Neuron (in vitro differentiated cells): ENCODE measurements at regions not wholly inside any gene's neighbourhood (a gene's known extent, or its start where the extent isn't known, plus 50 kb on each side); places are given as distances from the start of the nearest gene placed in this dataset.

ENCODE experiments used
- H2AFZ ChIP-seq: one replicate; pipeline ENCODE4 v1.6.1; 2013; ENCODE audit warnings: low read depth, mild to moderate bottlenecking, inconsistent platforms, low read length, moderate library complexity
- H3K27me3 ChIP-seq: one replicate; pipeline ENCODE4 v1.6.1; 2013; ENCODE audit warnings: low read length; ENCODE audit not compliant: insufficient read depth
- H3K36me3 ChIP-seq: one replicate; pipeline ENCODE4 v1.6.1; 2013; ENCODE audit warnings: low read length; ENCODE audit not compliant: insufficient read depth
- H3K4me1 ChIP-seq: one replicate; pipeline ENCODE4 v1.6.1; 2013; ENCODE audit warnings: low read length; ENCODE audit not compliant: insufficient read depth
- H3K4me3 ChIP-seq: 2 replicates; pipeline ENCODE4 v1.5.1; 2013; ENCODE audit warnings: mild to moderate bottlenecking, low read length, moderate library complexity
- H3K9me3 ChIP-seq: one replicate; pipeline ENCODE4 v1.6.1; 2013; ENCODE audit warnings: low read length

- Histone ChIP-seq H3K4me1 (no peaks in the 10 kb centered on the region), H3K27me3 (no peaks in the 10 kb centered on the region), H3K36me3 (no peaks in the 10 kb centered on the region), H2AFZ (no peak overlapping the region), H3K4me3 (no peak overlapping the region), H3K9me3 (no peaks in the 10 kb centered on the region)
Observed at GRCh38 chr13:89269737-89270136, 1598.6 kb downstream of the SLITRK5 start.

GRCh38 chr13:89270736-89271135 lies 1599.6 kb downstream of the SLITRK5 start:
- Histone ChIP-seq H3K4me3 (no peak overlapping the region), H3K27me3 (no peaks in the 10 kb centered on the region), H3K4me1 (no peaks in the 10 kb centered on the region), H3K9me3 (no peaks in the 10 kb centered on the region), H2AFZ (no peak overlapping the region), H3K36me3 (no peaks in the 10 kb centered on the region)

- Histone ChIP-seq H3K9me3 (no peaks in the 10 kb centered on the region), H3K4me3 (no peak overlapping the region), H2AFZ (no peak overlapping the region), H3K27me3 (no peaks in the 10 kb centered on the region), H3K36me3 (no peaks in the 10 kb centered on the region), H3K4me1 (peaks cover 2% of the 10 kb centered on the region)
Observed at GRCh38 chr13:89279374-89279773, 1608.2 kb downstream of the SLITRK5 start.

GRCh38 chr13:89281331-89281730 lies 1610.2 kb downstream of the SLITRK5 start:
- no peak overlapping the region for H2AFZ ChIP-seq
- H3K36me3 ChIP-seq, result no peaks in the 10 kb centered on the region
- no peaks in the 10 kb centered on the region for H3K9me3 ChIP-seq
- no peaks in the 10 kb centered on the region for H3K27me3 ChIP-seq
- H3K4me3 ChIP-seq, result no peak overlapping the region
- no peaks in the 10 kb centered on the region for H3K4me1 ChIP-seq

GRCh38 chr13:89282241-89282640 lies 1611.1 kb downstream of the SLITRK5 start:
- Histone ChIP-seq H3K9me3 (no peaks in the 10 kb centered on the region), H3K4me3 (no peak overlapping the region), H3K27me3 (no peaks in the 10 kb centered on the region), H2AFZ (no peak overlapping the region), H3K36me3 (no peaks in the 10 kb centered on the region), H3K4me1 (no peaks in the 10 kb centered on the region)

GRCh38 chr13:89287381-89287780 lies 1616.2 kb downstream of the SLITRK5 start:
- Histone ChIP-seq H3K9me3 (no peaks in the 10 kb centered on the region), H3K4me1 (no peaks in the 10 kb centered on the region), H2AFZ (no peak overlapping the region), H3K4me3 (no peak overlapping the region), H3K36me3 (no peaks in the 10 kb centered on the region), H3K27me3 (no peaks in the 10 kb centered on the region)

- Histone ChIP-seq H3K4me1 (no peaks in the 10 kb centered on the region), H2AFZ (no peak overlapping the region), H3K36me3 (no peaks in the 10 kb centered on the region), H3K4me3 (no peak overlapping the region), H3K9me3 (no peaks in the 10 kb centered on the region), H3K27me3 (no peaks in the 10 kb centered on the region)
Observed at GRCh38 chr13:89294115-89294867, 1623.1 kb downstream of the SLITRK5 start.

GRCh38 chr13:89307278-89307677 lies 1636.1 kb downstream of the SLITRK5 start:
- H3K4me1 ChIP-seq, result no peaks in the 10 kb centered on the region
- no peaks in the 10 kb centered on the region for H3K36me3 ChIP-seq
- H2AFZ ChIP-seq, result no peak overlapping the region
- H3K9me3 ChIP-seq, result no peaks in the 10 kb centered on the region
- no peak overlapping the region for H3K4me3 ChIP-seq
- no peaks in the 10 kb centered on the region for H3K27me3 ChIP-seq

- H3K4me3 ChIP-seq, result no peak overlapping the region
- H2AFZ ChIP-seq, result no peak overlapping the region
- H3K36me3 ChIP-seq, result no peaks in the 10 kb centered on the region
- no peaks in the 10 kb centered on the region for H3K9me3 ChIP-seq
- no peaks in the 10 kb centered on the region for H3K4me1 ChIP-seq
- no peaks in the 10 kb centered on the region for H3K27me3 ChIP-seq
Observed at GRCh38 chr13:89310943-89311672, 1639.9 kb downstream of the SLITRK5 start.

GRCh38 chr13:89315287-89315686 lies 1644.1 kb downstream of the SLITRK5 start:
- H3K27me3 ChIP-seq, result no peaks in the 10 kb centered on the region
- H3K4me1 ChIP-seq, result no peaks in the 10 kb centered on the region
- no peaks in the 10 kb centered on the region for H3K9me3 ChIP-seq
- no peak overlapping the region for H2AFZ ChIP-seq
- H3K36me3 ChIP-seq, result no peaks in the 10 kb centered on the region
- no peak overlapping the region for H3K4me3 ChIP-seq

- no peaks in the 10 kb centered on the region for H3K27me3 ChIP-seq
- H3K9me3 ChIP-seq, result no peaks in the 10 kb centered on the region
- H3K4me3 ChIP-seq, result no peak overlapping the region
- H3K36me3 ChIP-seq, result no peaks in the 10 kb centered on the region
- peaks cover 2% of the 10 kb centered on the region for H3K4me1 ChIP-seq
- no peak overlapping the region for H2AFZ ChIP-seq
Observed at GRCh38 chr13:89322466-89322865, 1651.3 kb downstream of the SLITRK5 start.

- H3K27me3 ChIP-seq, result no peaks in the 10 kb centered on the region
- peaks cover 2% of the 10 kb centered on the region for H3K4me1 ChIP-seq
- H3K36me3 ChIP-seq, result no peaks in the 10 kb centered on the region
- no peak overlapping the region for H3K4me3 ChIP-seq
- H2AFZ ChIP-seq, result no peak overlapping the region
- no peaks in the 10 kb centered on the region for H3K9me3 ChIP-seq
Observed at GRCh38 chr13:89324582-89324981, 1653.4 kb downstream of the SLITRK5 start.

GRCh38 chr13:89343165-89343564 lies 1672.0 kb downstream of the SLITRK5 start:
- H3K27me3 ChIP-seq, result no peaks in the 10 kb centered on the region
- no peak overlapping the region for H3K4me3 ChIP-seq
- H3K9me3 ChIP-seq, result no peaks in the 10 kb centered on the region
- H3K4me1 ChIP-seq, result no peaks in the 10 kb centered on the region
- no peak overlapping the region for H2AFZ ChIP-seq
- no peaks in the 10 kb centered on the region for H3K36me3 ChIP-seq
